ENCODE measurements at regions not wholly inside any gene's neighbourhood (a gene's known extent, or its start where the extent isn't known, plus 50 kb on each side); places are given as distances from the start of the nearest gene placed in this dataset.

- Mint-ChIP-seq H3K27me3 (no peaks in the 10 kb centered on the region), H3K36me3 (ENCODE audit: low read depth) (no peaks in the 10 kb centered on the region), H3K4me3 (no peak overlapping the region), H3K4me1 (no peaks in the 10 kb centered on the region), H3K27ac (no peak overlapping the region)
- no peak for DNase-seq
- ATAC-seq, result no peak
- H3K9me3 ChIP-seq (ENCODE audit: control insufficient read depth, low read length, poor library complexity, severe bottlenecking), result no peaks in the 10 kb centered on the region
Measured at GRCh38 chr2:13901526-13901925, 731.0 kb upstream of the LRATD1 start.

- ATAC-seq (no peak), DNase-seq (no peak)
- no peaks in the 10 kb centered on the region for H3K36me3 Mint-ChIP-seq (ENCODE audit: low read depth)
- no peaks in the 10 kb centered on the region for H3K4me1 Mint-ChIP-seq
- no peaks in the 10 kb centered on the region for H3K27me3 Mint-ChIP-seq
- H3K4me3 Mint-ChIP-seq, result no peak overlapping the region
- H3K27ac Mint-ChIP-seq, result no peak overlapping the region
- no peaks in the 10 kb centered on the region for H3K9me3 ChIP-seq (ENCODE audit: control insufficient read depth, low read length, poor library complexity, severe bottlenecking)
Measured at GRCh38 chr2:13905831-13906230, 726.7 kb upstream of the LRATD1 start.

- no peaks in the 10 kb centered on the region for H3K9me3 ChIP-seq (ENCODE audit: control insufficient read depth, low read length, poor library complexity, severe bottlenecking)
- no peak for ATAC-seq
- Mint-ChIP-seq H3K4me3 (no peak overlapping the region), H3K36me3 (ENCODE audit: low read depth) (no peaks in the 10 kb centered on the region), H3K27me3 (no peaks in the 10 kb centered on the region), H3K4me1 (no peaks in the 10 kb centered on the region), H3K27ac (no peak overlapping the region)
- DNase-seq, result no peak
Measured at GRCh38 chr2:13916066-13916465, 716.5 kb upstream of the LRATD1 start.

GRCh38 chr2:13917958-13918357 lies 714.6 kb upstream of the LRATD1 start:
- H3K36me3 Mint-ChIP-seq (ENCODE audit: low read depth), result no peaks in the 10 kb centered on the region

GRCh38 chr2:13919981-13920382 lies 712.5 kb upstream of the LRATD1 start:
- no peak for ATAC-seq
- no peaks in the 10 kb centered on the region for H3K27me3 Mint-ChIP-seq
- no peaks in the 10 kb centered on the region for H3K36me3 Mint-ChIP-seq (ENCODE audit: low read depth)

More at GRCh38 chr2:13917958-13918357, 714.6 kb upstream of the LRATD1 start:
- ATAC-seq, result no peak
- no peaks in the 10 kb centered on the region for H3K9me3 ChIP-seq (ENCODE audit: control insufficient read depth, low read length, poor library complexity, severe bottlenecking)
- no peak for DNase-seq
- Mint-ChIP-seq H3K4me1 (no peaks in the 10 kb centered on the region), H3K4me3 (no peak overlapping the region), H3K27me3 (no peaks in the 10 kb centered on the region), H3K27ac (no peak overlapping the region)

GRCh38 chr2:13921245-13921644 lies 711.3 kb upstream of the LRATD1 start:
- Mint-ChIP-seq H3K4me1 (no peaks in the 10 kb centered on the region), H3K27ac (no peak overlapping the region), H3K27me3 (no peaks in the 10 kb centered on the region), H3K36me3 (ENCODE audit: low read depth) (no peaks in the 10 kb centered on the region), H3K4me3 (no peak overlapping the region)
- DNase-seq, result no peak
- H3K9me3 ChIP-seq (ENCODE audit: control insufficient read depth, low read length, poor library complexity, severe bottlenecking), result no peaks in the 10 kb centered on the region
- ATAC-seq, result no peak

More at GRCh38 chr2:13919981-13920382, 712.5 kb upstream of the LRATD1 start:
- no peak for DNase-seq
- Mint-ChIP-seq H3K4me3 (no peak overlapping the region), H3K4me1 (no peaks in the 10 kb centered on the region), H3K27ac (no peak overlapping the region)
- H3K9me3 ChIP-seq (ENCODE audit: control insufficient read depth, low read length, poor library complexity, severe bottlenecking), result no peaks in the 10 kb centered on the region

- ATAC-seq, result no peak
- H3K4me1 Mint-ChIP-seq, result no peaks in the 10 kb centered on the region
Measured at GRCh38 chr2:13923823-13924222, 708.7 kb upstream of the LRATD1 start.

GRCh38 chr2:13942111-13942510 lies 690.4 kb upstream of the LRATD1 start:
- Mint-ChIP-seq H3K36me3 (ENCODE audit: low read depth) (no peaks in the 10 kb centered on the region), H3K27me3 (no peaks in the 10 kb centered on the region), H3K27ac (no peak overlapping the region), H3K4me1 (no peaks in the 10 kb centered on the region), H3K4me3 (no peak overlapping the region)
- DNase-seq, result no peak
- ATAC-seq, result no peak
- H3K9me3 ChIP-seq (ENCODE audit: control insufficient read depth, low read length, poor library complexity, severe bottlenecking), result peaks cover 2% of the 10 kb centered on the region

More at GRCh38 chr2:13923823-13924222, 708.7 kb upstream of the LRATD1 start:
- no peak for DNase-seq
- Mint-ChIP-seq H3K4me3 (no peak overlapping the region), H3K36me3 (ENCODE audit: low read depth) (no peaks in the 10 kb centered on the region), H3K27me3 (no peaks in the 10 kb centered on the region), H3K27ac (no peak overlapping the region)
- H3K9me3 ChIP-seq (ENCODE audit: control insufficient read depth, low read length, poor library complexity, severe bottlenecking), result no peaks in the 10 kb centered on the region

GRCh38 chr2:13950761-13951160 lies 681.8 kb upstream of the LRATD1 start:
- Mint-ChIP-seq H3K4me1 (no peaks in the 10 kb centered on the region), H3K36me3 (ENCODE audit: low read depth) (no peaks in the 10 kb centered on the region), H3K27me3 (no peaks in the 10 kb centered on the region), H3K27ac (no peak overlapping the region), H3K4me3 (no peak overlapping the region)
- no peak for ATAC-seq
- no peak for DNase-seq
- no peaks in the 10 kb centered on the region for H3K9me3 ChIP-seq (ENCODE audit: control insufficient read depth, low read length, poor library complexity, severe bottlenecking)

- Mint-ChIP-seq H3K4me1 (no peaks in the 10 kb centered on the region), H3K36me3 (ENCODE audit: low read depth) (no peaks in the 10 kb centered on the region), H3K4me3 (no peak overlapping the region), H3K27me3 (no peaks in the 10 kb centered on the region), H3K27ac (no peak overlapping the region)
- DNase-seq (no peak), ATAC-seq (no peak)
- no peaks in the 10 kb centered on the region for H3K9me3 ChIP-seq (ENCODE audit: control insufficient read depth, low read length, poor library complexity, severe bottlenecking)
Measured at GRCh38 chr2:13968811-13969210, 663.7 kb upstream of the LRATD1 start.

GRCh38 chr2:13986119-13986720 lies 646.3 kb upstream of the LRATD1 start:
- Mint-ChIP-seq H3K27ac (no peak overlapping the region), H3K4me3 (no peak overlapping the region), H3K36me3 (ENCODE audit: low read depth) (no peaks in the 10 kb centered on the region), H3K4me1 (no peaks in the 10 kb centered on the region), H3K27me3 (no peaks in the 10 kb centered on the region)
- no peak for DNase-seq
- no peaks in the 10 kb centered on the region for H3K9me3 ChIP-seq (ENCODE audit: control insufficient read depth, low read length, poor library complexity, severe bottlenecking)
- no peak for ATAC-seq

GRCh38 chr2:13996527-13996926 lies 636.0 kb upstream of the LRATD1 start:
- no peak for DNase-seq
- no peak overlapping the region for H3K4me3 Mint-ChIP-seq
- H3K9me3 ChIP-seq (ENCODE audit: control insufficient read depth, low read length, poor library complexity, severe bottlenecking), result no peaks in the 10 kb centered on the region
- no peaks in the 10 kb centered on the region for H3K36me3 Mint-ChIP-seq (ENCODE audit: low read depth)
- no peak overlapping the region for H3K27ac Mint-ChIP-seq
- no peaks in the 10 kb centered on the region for H3K4me1 Mint-ChIP-seq
- H3K27me3 Mint-ChIP-seq, result no peaks in the 10 kb centered on the region
- no peak for ATAC-seq

GRCh38 chr2:14011190-14011589 lies 621.3 kb upstream of the LRATD1 start:
- H3K36me3 Mint-ChIP-seq (ENCODE audit: low read depth), result no peaks in the 10 kb centered on the region

GRCh38 chr2:14015113-14015630 lies 617.3 kb upstream of the LRATD1 start:
- no peaks in the 10 kb centered on the region for H3K4me1 Mint-ChIP-seq
- H3K27me3 Mint-ChIP-seq, result no peaks in the 10 kb centered on the region
- H3K27ac Mint-ChIP-seq, result no peak overlapping the region
- H3K4me3 Mint-ChIP-seq, result no peak overlapping the region
- ATAC-seq, result no peak
- H3K36me3 Mint-ChIP-seq (ENCODE audit: low read depth), result no peaks in the 10 kb centered on the region
- DNase-seq, result no peak
- no peaks in the 10 kb centered on the region for H3K9me3 ChIP-seq (ENCODE audit: control insufficient read depth, low read length, poor library complexity, severe bottlenecking)

More at GRCh38 chr2:14011190-14011589, 621.3 kb upstream of the LRATD1 start:
- Mint-ChIP-seq H3K27ac (no peak overlapping the region), H3K4me3 (no peak overlapping the region), H3K27me3 (no peaks in the 10 kb centered on the region), H3K4me1 (no peaks in the 10 kb centered on the region)
- no peaks in the 10 kb centered on the region for H3K9me3 ChIP-seq (ENCODE audit: control insufficient read depth, low read length, poor library complexity, severe bottlenecking)
- DNase-seq, result no peak
- ATAC-seq, result no peak
